Stimulated activated CD8-positive, alpha-beta memory T cell treated with anti-CD3 and anti-CD28 coated beads, Interleukin-4, amount 100 ng/mL, for 24 hours (primary cell): ENCODE measurements at regions not wholly inside any gene's neighbourhood (a gene's known extent, or its start where the extent isn't known, plus 50 kb on each side); places are given as distances from the start of the nearest gene placed in this dataset.

Experiments
- DNase-seq: peaks from one replicate; pipeline ENCODE4 v3.0.0-alpha.2; 2020; ENCODE audit warnings: low read depth

DNA sequence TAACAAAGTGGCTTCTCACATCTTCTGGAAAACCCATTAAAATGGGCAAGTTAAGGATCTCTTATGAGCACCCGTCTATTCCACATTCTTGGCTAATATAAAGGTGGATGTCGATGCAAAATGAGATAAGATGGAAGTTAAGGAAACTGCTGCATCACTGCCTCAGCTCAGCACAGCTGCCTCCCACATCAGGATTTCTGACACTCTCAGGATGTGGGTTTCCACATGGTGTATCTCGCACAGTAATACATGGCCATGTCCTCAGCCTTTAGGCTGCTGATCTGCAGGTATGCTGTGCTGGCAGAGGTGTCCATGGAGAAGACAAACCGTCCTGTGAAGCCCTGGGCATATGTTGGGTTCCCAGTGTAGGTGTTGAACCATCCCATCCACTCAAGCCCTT lies 1348.0 kb downstream of the TMEM121 start:
- no peak for DNase-seq

- no peak for DNase-seq
Measured at GRCh38 chr14:106875503-106875902, 1349.1 kb downstream of the TMEM121 start.

- DNase-seq, result no peak
Measured at GRCh38 chr14:106876711-106877110, 1350.3 kb downstream of the TMEM121 start.

GRCh38 chr14:106877517-106877916 lies 1351.1 kb downstream of the TMEM121 start:
- no peak for DNase-seq

GRCh38 chr14:106879241-106879640 lies 1352.9 kb downstream of the TMEM121 start:
- DNase-seq, result peak; percentile 42

DNA sequence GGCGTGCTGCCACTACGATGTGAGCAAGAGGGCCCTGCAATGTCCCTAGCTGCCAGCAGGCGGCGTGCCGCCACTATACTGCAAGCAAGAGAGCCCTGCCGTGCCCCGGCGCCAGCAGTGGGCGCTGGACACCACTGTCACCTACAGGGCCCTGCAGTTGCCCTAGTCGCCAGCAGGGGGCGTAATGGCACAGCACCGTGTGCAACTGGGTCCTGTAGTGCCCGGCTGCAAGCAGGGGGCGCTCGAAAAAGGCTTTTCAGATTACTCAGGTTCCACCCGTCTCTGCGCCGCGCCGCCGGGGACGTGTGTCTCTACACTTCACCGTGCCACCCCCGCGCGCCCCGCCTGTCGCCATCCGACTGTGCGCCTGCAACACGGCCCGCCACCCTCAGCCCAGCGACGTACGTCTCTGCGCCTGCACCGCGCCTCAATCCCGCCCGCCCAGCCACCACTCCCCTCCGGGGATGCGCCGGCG lies 1356.9 kb downstream of the TMEM121 start:
- DNase-seq, result no peak
